NCI-H146 treated with DMSO at 0.1 percent for 48 hours (cell line): ENCODE measurements at regions not wholly inside any gene's neighbourhood (a gene's known extent, or its start where the extent isn't known, plus 50 kb on each side); places are given as distances from the start of the nearest gene placed in this dataset.

Source experiments
- DNase-seq: peaks from one replicate; lab custom pipeline; 2025; ENCODE audit not compliant: unreplicated experiment; lab: John Stamatoyannopoulos, UW

GRCh38 chr20:54879393-54879792 lies 404.0 kb downstream of the DOK5 start:
- DNase-seq = no peak

- no peak for DNase-seq
These were observed 399.9 kb downstream of the DOK5 start for GRCh38 chr20:54875307-54875706.

GRCh38 chr20:54874718-54875117 lies 399.3 kb downstream of the DOK5 start:
- no peak for DNase-seq

GRCh38 chr20:54872440-54872839 lies 397.0 kb downstream of the DOK5 start:
- DNase-seq = no peak

GRCh38 chr20:54869765-54870164 lies 394.4 kb downstream of the DOK5 start:
- no peak for DNase-seq

- no peak for DNase-seq
These were observed 389.9 kb downstream of the DOK5 start for GRCh38 chr20:54865273-54865672.

GRCh38 chr20:54860716-54861115 lies 385.3 kb downstream of the DOK5 start:
- no peak for DNase-seq

GRCh38 chr20:54856202-54856601 lies 380.8 kb downstream of the DOK5 start:
- DNase-seq = no peak

- DNase-seq = no peak
These were observed 374.3 kb downstream of the DOK5 start for GRCh38 chr20:54849741-54850140.

GRCh38 chr20:54848984-54849538 lies 373.7 kb downstream of the DOK5 start:
- DNase-seq = no peak

- DNase-seq = no peak
These were observed 372.9 kb downstream of the DOK5 start for GRCh38 chr20:54848262-54848661.

- DNase-seq = no peak
These were observed 371.6 kb downstream of the DOK5 start for GRCh38 chr20:54846948-54847347.

GRCh38 chr20:54844346-54844745 lies 369.0 kb downstream of the DOK5 start:
- DNase-seq = no peak

GRCh38 chr20:54843865-54844264 lies 368.5 kb downstream of the DOK5 start:
- DNase-seq = no peak

- no peak for DNase-seq
These were observed 368.0 kb downstream of the DOK5 start for GRCh38 chr20:54843431-54843830.

GRCh38 chr20:54839224-54839623 lies 363.8 kb downstream of the DOK5 start:
- no peak for DNase-seq

- DNase-seq = no peak
These were observed 361.8 kb downstream of the DOK5 start for GRCh38 chr20:54837226-54837625.

- no peak for DNase-seq
These were observed 347.0 kb downstream of the DOK5 start for GRCh38 chr20:54822386-54822785.

GRCh38 chr20:54820392-54820791 lies 345.0 kb downstream of the DOK5 start:
- DNase-seq = no peak

GRCh38 chr20:54806462-54806861 lies 331.1 kb downstream of the DOK5 start:
- no peak for DNase-seq

GRCh38 chr20:54794874-54795273 lies 319.5 kb downstream of the DOK5 start:
- DNase-seq = no peak

- DNase-seq = no peak
These were observed 318.7 kb downstream of the DOK5 start for GRCh38 chr20:54794110-54794509.

GRCh38 chr20:54793291-54793992 lies 318.0 kb downstream of the DOK5 start:
- no peak for DNase-seq
